GM12878 (cell line): ENCODE measurements at regions not wholly inside any gene's neighbourhood (a gene's known extent, or its start where the extent isn't known, plus 50 kb on each side); places are given as distances from the start of the nearest gene placed in this dataset.

ENCODE experiments used
- ATAC-seq: fragments of 200-7000 bp; cut with Tn5 transposase; 3 replicates; pipeline ENCODE4 v1.9.1; 2020; ENCODE audit warnings: mild to moderate bottlenecking, moderate library complexity
- BruUV-seq: library from RNA; stranded (reverse); fragments of 400-500 nt; replicated peaks from 2 replicates; lab custom pipeline; 2021; lab: Mats Ljungman, UMichigan
- CTCF ChIA-PET: fragments of 300-600 bp; sonication (Branson Sonifier 250); formaldehyde crosslinking; extraction: SDS; loops from one replicate; lab custom pipeline; 2021; ENCODE audit warnings: inconsistent platforms; lab: Yijun Ruan, JAX
- POLR2A ChIA-PET: fragments of 350-600 bp; formaldehyde crosslinking; extraction: SDS; loops from one replicate; lab custom pipeline; 2021; ENCODE audit warnings: inconsistent platforms; lab: Charles Lee
- RAD21 ChIA-PET: fragments of 300-600 bp; sonication (Branson Sonifier 250); formaldehyde crosslinking; loops from one replicate; lab custom pipeline; 2023; ENCODE audit warnings: antibody characterized with exemption; ENCODE audit not compliant: unreplicated experiment; lab: Charles Lee
- SMC1A ChIA-PET: fragments of 300-600 bp; sonication (Branson Sonifier 250); formaldehyde crosslinking; loops from one replicate; lab custom pipeline; 2023; ENCODE audit not compliant: unreplicated experiment, uncharacterized antibody; lab: Charles Lee
- DNase-seq: peaks from one replicate; pipeline ENCODE4 v3.0.0-alpha.2; 2011; ENCODE audit warnings: low read depth, low spot score
- FAIRE-seq: peaks from 3 replicates; lab custom pipeline; 2011; peaks lifted over from hg19 to GRCh38; lab: Jason Lieb, UNC
- H2AFZ ChIP-seq: 2 replicates; pipeline ENCODE4 v1.6.0; 2011; ENCODE audit warnings: low read depth, low read length, control low read depth; ENCODE audit not compliant: control insufficient read depth
- H3K27ac ChIP-seq: 2 replicates; pipeline ENCODE4 v1.5.1; 2011; ENCODE audit warnings: control low read depth; ENCODE audit not compliant: control insufficient read depth, insufficient read depth
- H3K27me3 ChIP-seq, 2 experiments: replicated peaks in 1 of 2; 2 replicates each; pipeline versions ENCODE4 v1.6.0 to v1.6.1; 2011; ENCODE audit warnings: low read length in 1 of 2; ENCODE audit not compliant: control insufficient read depth in 2 of 2, insufficient read depth in 2 of 2
- H3K36me3 ChIP-seq, 2 experiments: 2 replicates each; pipeline ENCODE4 v1.5.1; 2011; ENCODE audit warnings: low read length in 1 of 2; ENCODE audit not compliant: control insufficient read depth in 2 of 2, insufficient read depth in 2 of 2
- H3K4me1 ChIP-seq: 2 replicates; pipeline ENCODE4 v1.6.1; 2011; ENCODE audit warnings: mild to moderate bottlenecking, low read length, moderate library complexity, mixed read lengths; ENCODE audit not compliant: control insufficient read depth, insufficient read depth
- H3K4me2 ChIP-seq: 2 replicates; pipeline ENCODE4 v1.6.0; 2011; ENCODE audit warnings: control low read depth; ENCODE audit not compliant: control insufficient read depth, insufficient read depth
- H3K4me3 ChIP-seq: fragments of 200-600 bp; sonication (generic); 2 replicates; pipeline ENCODE4 v1.5.1; 2016
- H3K79me2 ChIP-seq: 2 replicates; pipeline ENCODE4 v1.6.0; 2011; ENCODE audit warnings: low read length; ENCODE audit not compliant: control insufficient read depth, insufficient read depth
- H3K9ac ChIP-seq: 2 replicates; pipeline ENCODE4 v1.8.0; 2011; ENCODE audit warnings: low read length, control low read depth, mixed read lengths; ENCODE audit not compliant: control insufficient read depth, insufficient read depth
- H3K9me3 ChIP-seq: replicated peaks from 3 replicates; pipeline ENCODE4 v1.5.1; 2011; ENCODE audit warnings: mild to moderate bottlenecking, low read length; ENCODE audit not compliant: control insufficient read depth, insufficient read depth
- H4K20me1 ChIP-seq: 2 replicates; pipeline ENCODE4 v1.6.0; 2011; ENCODE audit not compliant: control insufficient read depth, insufficient read depth
- ASH2L ChIP-seq: fragments of 300-600, 200-600 bp; sonication (generic); IDR thresholded peaks from 2 replicates; pipeline ENCODE4 v1.6.1; 2017; ENCODE audit warnings: low read depth, mild to moderate bottlenecking, borderline replicate concordance
- BACH1 ChIP-seq: fragments of 450-650 bp; IDR thresholded peaks from 2 replicates; pipeline ENCODE4 v1.6.1; 2017; ENCODE audit warnings: mild to moderate bottlenecking, borderline replicate concordance
- CREB1 ChIP-seq: IDR thresholded peaks from 2 replicates; pipeline ENCODE4 v1.6.1; 2012; ENCODE audit warnings: low read depth, mild to moderate bottlenecking, inconsistent platforms
- LARP7 ChIP-seq: fragments of 450-650 bp; IDR thresholded peaks from 2 replicates; pipeline ENCODE4 v1.6.1; 2017; ENCODE audit warnings: mild to moderate bottlenecking
- MTA3 ChIP-seq: IDR thresholded peaks from 2 replicates; pipeline ENCODE4 v1.6.1; 2012; ENCODE audit warnings: low read length, inconsistent platforms, borderline replicate concordance
- POLR2AphosphoS2 ChIP-seq: IDR thresholded peaks from 2 replicates; pipeline ENCODE4 v1.6.1; 2011; ENCODE audit warnings: low read depth, mild to moderate bottlenecking, low read length, improper control_type of control experiment, moderate library complexity
- POU2F2 ChIP-seq: IDR thresholded peaks from 3 replicates; pipeline ENCODE4 v1.6.1; 2011; ENCODE audit warnings: low read depth, mild to moderate bottlenecking, low read length, borderline replicate concordance
- RELA ChIP-seq: fragments of 450-650 bp; IDR thresholded peaks from 2 replicates; pipeline ENCODE4 v1.8.0; 2014; ENCODE audit warnings: borderline replicate concordance; ENCODE audit not compliant: partially characterized antibody
- WRNIP1 ChIP-seq: IDR thresholded peaks from 2 replicates; pipeline ENCODE4 v1.6.1; 2011; ENCODE audit warnings: low read depth, low read length, improper control_type of control experiment, borderline replicate concordance
- WGBS: methylation state at CpG from one replicate; pipeline ENCODE4 v1.1.6; 2016; ENCODE audit warnings: low lambda C conversion rate; ENCODE audit not compliant: insufficient replicate concordance, insufficient coverage; ENCODE audit errors: missing lambda C conversion rate; 5-methylcytosine and 5-hydroxymethylcytosine counted together
- in situ Hi-C: fragments of 300-500 bp; cut with MboI; formaldehyde crosslinking; loops from 9 replicates; pipeline ENCODE4 v1.14.3; 2018; ENCODE audit warnings: mixed read lengths
- intact Hi-C: fragments of 100-400 bp; cut with micrococcal nuclease; formaldehyde crosslinking; loops from one replicate; pipeline ENCODE4 v1.14.2; 2022; ENCODE audit not compliant: unreplicated experiment

- Histone ChIP-seq H4K20me1 (no peaks in the 10 kb centered on the region), H3K9ac (no peak overlapping the region), H3K4me3 (no peak overlapping the region), H2AFZ (no peak overlapping the region)
- FAIRE-seq: no peak
- BruUV-seq: no TSS peak
- TF ChIP-seq POLR2AphosphoS2: no peak
- TF ChIP-seq ASH2L: no peak
- TF ChIP-seq BACH1: no peak
- no peak for TF ChIP-seq LARP7
- no peak for TF ChIP-seq RELA
- no peak for TF ChIP-seq POU2F2
- no peak for TF ChIP-seq WRNIP1
- no peak for TF ChIP-seq MTA3
- no peak for TF ChIP-seq CREB1
- TF ChIP-seq, all 136 proteins: peak for 0
- intact Hi-C loops: no loop called here
- ATAC-seq: no peak
- WGBS: 81% methylated on average over 13 of the region's 13 CpGs
- no peaks in the 10 kb centered on the region for H3K36me3 ChIP-seq
- DNase-seq: no peak
- ChIA-PET POLR2A (no interaction called here), SMC1A (interaction anchor here (1.0 to 1.4 kb wide), 2 partner anchors 39 to 41 kb away, joined by 3 to 4 read pairs; no protein-coding TSS in a partner anchor), RAD21 (no interaction called here), CTCF (no interaction called here)
- no peaks in the 10 kb centered on the region; the same call in 2 of the 3 replicates for H3K9me3 ChIP-seq
- no peaks in the 10 kb centered on the region; a peak in 1 of 4 replicates for H3K27me3 ChIP-seq
- no peaks in the 10 kb centered on the region for H3K79me2 ChIP-seq
- in situ Hi-C loops: no loop called here
- peaks cover 12% of the 10 kb centered on the region for H3K4me1 ChIP-seq
- H3K4me2 ChIP-seq: no peak overlapping the region
- H3K27ac ChIP-seq: no peak overlapping the region
Measured at GRCh38 chr1:234887016-234887900, 241.4 kb downstream of the TOMM20 start.
